HEK293 (cell line): ENCODE measurements at regions not wholly inside any gene's neighbourhood (a gene's known extent, or its start where the extent isn't known, plus 50 kb on each side); places are given as distances from the start of the nearest gene placed in this dataset.

ENCODE experiments used
- CTCF ChIA-PET: fragments of 350-600 bp; formaldehyde crosslinking; extraction: SDS; loops from one replicate; lab custom pipeline; 2021; ENCODE audit warnings: antibody characterized with exemption; lab: Yijun Ruan, JAX
- POLR2A ChIA-PET: fragments of 300-600 bp; formaldehyde crosslinking; extraction: SDS; loops from one replicate; lab custom pipeline; 2020; ENCODE audit warnings: antibody characterized with exemption, inconsistent platforms; lab: Yijun Ruan, JAX
- H3K27ac ChIP-seq: fragments of 200-500 bp; sonication (Bioruptor generic); 2 replicates; pipeline ENCODE4 v1.5.1; 2014; ENCODE audit warnings: low read depth, low read length, control low read depth, inconsistent platforms; ENCODE audit errors: extremely low read depth
- H3K36me3 ChIP-seq, 2 experiments: fragments of 200-500 bp in 1 of 2; sonication (Bioruptor generic) in 1 of 2; 1 replicate in 1 of 2; 2 replicates in 1 of 2; pipeline ENCODE4 v1.5.1; 2014 to 2017; ENCODE audit warnings: inconsistent platforms in 2 of 2, low read length in 2 of 2; ENCODE audit not compliant: control insufficient read depth in 2 of 2, insufficient read depth in 1 of 2
- H3K4me1 ChIP-seq: fragments of 200-500 bp; sonication (Bioruptor generic); 2 replicates; pipeline ENCODE4 v1.5.1; 2014; ENCODE audit warnings: mild to moderate bottlenecking, low read length, inconsistent platforms; ENCODE audit not compliant: control insufficient read depth, insufficient read depth
- H3K4me3 ChIP-seq: 2 replicates; pipeline ENCODE4 v1.5.1; 2011; ENCODE audit warnings: low read depth, mild to moderate bottlenecking, control low read depth, low read length, moderate library complexity
- H3K9me3 ChIP-seq: fragments of 200-500 bp; sonication (Bioruptor generic); 2 replicates; pipeline ENCODE4 v1.5.1; 2014; ENCODE audit warnings: low read depth, low read length, inconsistent platforms; ENCODE audit not compliant: control insufficient read depth, insufficient read depth
- GLIS2 ChIP-seq: fragments of 450-650 bp; formaldehyde crosslinking; IDR thresholded peaks from 2 replicates; pipeline ENCODE4 v1.5.1; 2016; ENCODE audit warnings: missing biosample characterization, missing genetic modification characterization
- HOXD13 ChIP-seq: sonication (generic); formaldehyde crosslinking; IDR thresholded peaks from 2 replicates; pipeline ENCODE4 v1.8.0; 2022; ENCODE audit warnings: missing genetic modification reagents, borderline replicate concordance
- KLF16 ChIP-seq: fragments of 450-650 bp; formaldehyde crosslinking; IDR thresholded peaks from 2 replicates; pipeline ENCODE4 v1.5.1; 2017; ENCODE audit warnings: missing biosample characterization, missing genetic modification characterization
- PRDM10 ChIP-seq: fragments of 450-650 bp; formaldehyde crosslinking; IDR thresholded peaks from 2 replicates; pipeline ENCODE4 v1.5.1; 2016; ENCODE audit warnings: missing biosample characterization, missing genetic modification characterization
- SP2 ChIP-seq: fragments of 450-650 bp; formaldehyde crosslinking; IDR thresholded peaks from 2 replicates; pipeline ENCODE4 v1.5.1; 2016; ENCODE audit warnings: missing biosample characterization, missing genetic modification characterization
- TCF7L2 ChIP-seq: IDR thresholded peaks from 2 replicates; pipeline ENCODE4 v1.6.1; 2011; ENCODE audit warnings: low read depth, mild to moderate bottlenecking, inconsistent platforms, low read length, moderate library complexity, borderline replicate concordance
- ZFP41 ChIP-seq: fragments of 450-650 bp; formaldehyde crosslinking; IDR thresholded peaks from 2 replicates; pipeline ENCODE4 v1.5.1; 2016; ENCODE audit warnings: missing biosample characterization, missing genetic modification characterization, borderline replicate concordance
- ZNF112 ChIP-seq: fragments of 450-650 bp; formaldehyde crosslinking; IDR thresholded peaks from 2 replicates; pipeline ENCODE4 v1.5.0; 2017; ENCODE audit warnings: missing biosample characterization, missing genetic modification characterization
- ZNF155 ChIP-seq: fragments of 450-650 bp; formaldehyde crosslinking; IDR thresholded peaks from 2 replicates; pipeline ENCODE4 v1.5.1; 2016; ENCODE audit warnings: missing biosample characterization, missing genetic modification characterization
- ZNF175 ChIP-seq: fragments of 450-650 bp; formaldehyde crosslinking; IDR thresholded peaks from 2 replicates; pipeline ENCODE4 v1.5.1; 2016; ENCODE audit warnings: missing biosample characterization, missing genetic modification characterization
- ZNF292 ChIP-seq: fragments of 450-650 bp; formaldehyde crosslinking; IDR thresholded peaks from 2 replicates; pipeline ENCODE4 v1.5.1; 2016; ENCODE audit warnings: low read depth, missing biosample characterization, missing genetic modification characterization, borderline replicate concordance
- ZNF610 ChIP-seq: fragments of 450-650 bp; formaldehyde crosslinking; IDR thresholded peaks from 2 replicates; pipeline ENCODE4 v1.5.1; 2016; ENCODE audit warnings: missing biosample characterization, missing genetic modification characterization, borderline replicate concordance
- ZNF701 ChIP-seq: fragments of 450-650 bp; formaldehyde crosslinking; IDR thresholded peaks from 2 replicates; pipeline ENCODE4 v1.5.1; 2016; ENCODE audit warnings: missing biosample characterization, missing genetic modification characterization
- TF ChIP-seq, protein P1 (sequence below): fragments of 450-650 bp; formaldehyde crosslinking; IDR thresholded peaks from 2 replicates; pipeline ENCODE4 v1.5.1; 2017; ENCODE audit warnings: missing biosample characterization, mild to moderate bottlenecking, missing genetic modification characterization, moderate library complexity
- TF ChIP-seq, protein P2 (sequence below): IDR thresholded peaks from 2 replicates; pipeline ENCODE4 v1.6.1; 2011; ENCODE audit warnings: mild to moderate bottlenecking, low read depth, low read length, borderline replicate concordance
- TF ChIP-seq, protein P3 (sequence below): fragments of 450-650 bp; formaldehyde crosslinking; IDR thresholded peaks from 2 replicates; pipeline ENCODE4 v1.5.1; 2016; ENCODE audit warnings: missing biosample characterization, missing genetic modification characterization
- TF ChIP-seq, protein P4 (sequence below): sonication (generic); formaldehyde crosslinking; IDR thresholded peaks from 2 replicates; pipeline ENCODE4 v1.8.1; 2022; ENCODE audit warnings: mild to moderate bottlenecking, moderate library complexity, missing genetic modification reagents
- TF ChIP-seq, protein P5 (sequence below): fragments of 450-650 bp; formaldehyde crosslinking; IDR thresholded peaks from 2 replicates; pipeline ENCODE4 v1.5.1; 2016; ENCODE audit warnings: missing biosample characterization, missing genetic modification characterization

- Histone ChIP-seq H3K4me1 (no peaks in the 10 kb centered on the region), H3K9me3 (no peaks in the 10 kb centered on the region), H3K36me3 (no peaks in the 10 kb centered on the region), H3K27ac (no peak overlapping the region), H3K4me3 (no peak overlapping the region)
- TF ChIP-seq, protein P1, sequence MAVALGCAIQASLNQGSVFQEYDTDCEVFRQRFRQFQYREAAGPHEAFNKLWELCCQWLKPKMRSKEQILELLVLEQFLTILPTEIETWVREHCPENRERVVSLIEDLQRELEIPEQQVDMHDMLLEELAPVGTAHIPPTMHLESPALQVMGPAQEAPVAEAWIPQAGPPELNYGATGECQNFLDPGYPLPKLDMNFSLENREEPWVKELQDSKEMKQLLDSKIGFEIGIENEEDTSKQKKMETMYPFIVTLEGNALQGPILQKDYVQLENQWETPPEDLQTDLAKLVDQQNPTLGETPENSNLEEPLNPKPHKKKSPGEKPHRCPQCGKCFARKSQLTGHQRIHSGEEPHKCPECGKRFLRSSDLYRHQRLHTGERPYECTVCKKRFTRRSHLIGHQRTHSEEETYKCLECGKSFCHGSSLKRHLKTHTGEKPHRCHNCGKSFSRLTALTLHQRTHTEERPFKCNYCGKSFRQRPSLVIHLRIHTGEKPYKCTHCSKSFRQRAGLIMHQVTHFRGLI (tag by site-specific recombination): no peak
- TF ChIP-seq, protein P2, sequence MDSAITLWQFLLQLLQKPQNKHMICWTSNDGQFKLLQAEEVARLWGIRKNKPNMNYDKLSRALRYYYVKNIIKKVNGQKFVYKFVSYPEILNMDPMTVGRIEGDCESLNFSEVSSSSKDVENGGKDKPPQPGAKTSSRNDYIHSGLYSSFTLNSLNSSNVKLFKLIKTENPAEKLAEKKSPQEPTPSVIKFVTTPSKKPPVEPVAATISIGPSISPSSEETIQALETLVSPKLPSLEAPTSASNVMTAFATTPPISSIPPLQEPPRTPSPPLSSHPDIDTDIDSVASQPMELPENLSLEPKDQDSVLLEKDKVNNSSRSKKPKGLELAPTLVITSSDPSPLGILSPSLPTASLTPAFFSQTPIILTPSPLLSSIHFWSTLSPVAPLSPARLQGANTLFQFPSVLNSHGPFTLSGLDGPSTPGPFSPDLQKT: no peak
- TF ChIP-seq HOXD13 (no peak), SP2 (tag by site-specific recombination) (no peak), ZNF112 (no peak), ZNF292 (tag by site-specific recombination) (no peak), ZNF701 (tag by site-specific recombination) (no peak), KLF16 (tag by site-specific recombination) (no peak), ZNF610 (tag by site-specific recombination) (no peak), ZNF155 (tag by site-specific recombination) (no peak), ZFP41 (no peak), ZNF175 (no peak)
- TF ChIP-seq, protein P3, sequence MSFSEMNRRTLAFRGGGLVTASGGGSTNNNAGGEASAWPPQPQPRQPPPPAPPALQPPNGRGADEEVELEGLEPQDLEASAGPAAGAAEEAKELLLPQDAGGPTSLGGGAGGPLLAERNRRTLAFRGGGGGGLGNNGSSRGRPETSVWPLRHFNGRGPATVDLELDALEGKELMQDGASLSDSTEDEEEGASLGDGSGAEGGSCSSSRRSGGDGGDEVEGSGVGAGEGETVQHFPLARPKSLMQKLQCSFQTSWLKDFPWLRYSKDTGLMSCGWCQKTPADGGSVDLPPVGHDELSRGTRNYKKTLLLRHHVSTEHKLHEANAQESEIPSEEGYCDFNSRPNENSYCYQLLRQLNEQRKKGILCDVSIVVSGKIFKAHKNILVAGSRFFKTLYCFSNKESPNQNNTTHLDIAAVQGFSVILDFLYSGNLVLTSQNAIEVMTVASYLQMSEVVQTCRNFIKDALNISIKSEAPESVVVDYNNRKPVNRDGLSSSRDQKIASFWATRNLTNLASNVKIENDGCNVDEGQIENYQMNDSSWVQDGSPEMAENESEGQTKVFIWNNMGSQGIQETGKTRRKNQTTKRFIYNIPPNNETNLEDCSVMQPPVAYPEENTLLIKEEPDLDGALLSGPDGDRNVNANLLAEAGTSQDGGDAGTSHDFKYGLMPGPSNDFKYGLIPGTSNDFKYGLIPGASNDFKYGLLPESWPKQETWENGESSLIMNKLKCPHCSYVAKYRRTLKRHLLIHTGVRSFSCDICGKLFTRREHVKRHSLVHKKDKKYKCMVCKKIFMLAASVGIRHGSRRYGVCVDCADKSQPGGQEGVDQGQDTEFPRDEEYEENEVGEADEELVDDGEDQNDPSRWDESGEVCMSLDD: no peak
- TF ChIP-seq, protein P4, sequence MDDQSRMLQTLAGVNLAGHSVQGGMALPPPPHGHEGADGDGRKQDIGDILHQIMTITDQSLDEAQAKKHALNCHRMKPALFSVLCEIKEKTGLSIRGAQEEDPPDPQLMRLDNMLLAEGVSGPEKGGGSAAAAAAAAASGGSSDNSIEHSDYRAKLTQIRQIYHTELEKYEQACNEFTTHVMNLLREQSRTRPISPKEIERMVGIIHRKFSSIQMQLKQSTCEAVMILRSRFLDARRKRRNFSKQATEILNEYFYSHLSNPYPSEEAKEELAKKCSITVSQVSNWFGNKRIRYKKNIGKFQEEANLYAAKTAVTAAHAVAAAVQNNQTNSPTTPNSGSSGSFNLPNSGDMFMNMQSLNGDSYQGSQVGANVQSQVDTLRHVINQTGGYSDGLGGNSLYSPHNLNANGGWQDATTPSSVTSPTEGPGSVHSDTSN (CRISPR knock-in tag): no peak
- CTCF ChIA-PET: interaction anchor here (0.7 to 1.2 kb wide), 2 partner anchors 9 to 15 kb away, joined by 3 read pairs; no protein-coding TSS in a partner anchor
- POLR2A ChIA-PET: no interaction called here
These were observed 78.6 kb upstream of the TSHZ3 start for GRCh38 chr19:31427857-31428256.

DNA sequence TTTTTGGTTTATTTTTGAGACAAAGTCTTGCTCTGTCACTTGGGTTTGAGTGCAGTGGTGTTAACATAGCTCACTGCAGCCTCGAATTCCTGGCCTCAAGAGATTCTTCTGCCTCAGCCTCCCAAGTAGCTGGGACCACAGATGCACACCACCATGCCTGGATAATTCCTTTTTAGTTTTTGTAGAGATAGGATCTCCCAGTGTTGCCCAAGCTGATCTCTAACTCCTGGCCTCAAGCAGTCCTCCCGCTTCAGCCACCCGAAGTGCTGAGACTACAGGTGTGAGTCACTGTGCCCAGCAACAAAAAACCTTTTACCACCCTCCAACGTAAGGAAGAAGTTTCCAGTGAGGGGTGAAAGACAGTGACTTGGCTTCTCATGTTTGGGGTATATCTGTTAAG lies 81.1 kb upstream of the TSHZ3 start:
- ChIA-PET CTCF (no interaction called here), POLR2A (no interaction called here)
- Histone ChIP-seq H3K27ac (no peak overlapping the region), H3K4me3 (no peak overlapping the region), H3K36me3 (no peaks in the 10 kb centered on the region), H3K9me3 (no peaks in the 10 kb centered on the region; the same call in none of the 2 replicates), H3K4me1 (no peaks in the 10 kb centered on the region)
- TF ChIP-seq TCF7L2: no peak
- no peak for TF ChIP-seq PRDM10 (tag by site-specific recombination)
- TF ChIP-seq, protein P5, sequence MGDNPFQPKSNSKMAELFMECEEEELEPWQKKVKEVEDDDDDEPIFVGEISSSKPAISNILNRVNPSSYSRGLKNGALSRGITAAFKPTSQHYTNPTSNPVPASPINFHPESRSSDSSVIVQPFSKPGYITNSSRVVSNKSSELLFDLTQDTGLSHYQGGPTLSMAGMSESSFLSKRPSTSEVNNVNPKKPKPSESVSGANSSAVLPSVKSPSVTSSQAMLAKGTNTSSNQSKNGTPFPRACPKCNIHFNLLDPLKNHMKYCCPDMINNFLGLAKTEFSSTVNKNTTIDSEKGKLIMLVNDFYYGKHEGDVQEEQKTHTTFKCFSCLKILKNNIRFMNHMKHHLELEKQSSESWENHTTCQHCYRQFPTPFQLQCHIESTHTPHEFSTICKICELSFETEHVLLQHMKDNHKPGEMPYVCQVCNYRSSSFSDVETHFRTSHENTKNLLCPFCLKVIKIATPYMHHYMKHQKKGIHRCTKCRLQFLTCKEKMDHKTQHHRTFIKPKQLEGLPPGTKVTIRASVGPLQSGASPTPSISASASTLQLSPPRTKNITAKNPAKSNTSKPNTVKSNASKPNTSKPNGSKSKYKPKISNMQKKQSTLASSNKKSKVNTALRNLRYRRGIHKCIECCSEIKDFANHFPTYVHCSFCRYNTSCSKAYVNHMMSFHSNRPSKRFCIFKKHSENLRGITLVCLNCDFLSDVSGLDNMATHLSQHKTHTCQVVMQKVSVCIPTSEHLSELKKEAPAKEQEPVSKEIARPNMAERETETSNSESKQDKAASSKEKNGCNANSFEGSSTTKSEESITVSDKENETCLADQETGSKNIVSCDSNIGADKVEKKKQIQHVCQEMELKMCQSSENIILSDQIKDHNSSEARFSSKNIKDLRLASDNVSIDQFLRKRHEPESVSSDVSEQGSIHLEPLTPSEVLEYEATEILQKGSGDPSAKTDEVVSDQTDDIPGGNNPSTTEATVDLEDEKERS: no peak
- TF ChIP-seq GLIS2 (tag by site-specific recombination): no peak
